GM19043 (cell line): ENCODE measurements at regions not wholly inside any gene's neighbourhood (a gene's known extent, or its start where the extent isn't known, plus 50 kb on each side); places are given as distances from the start of the nearest gene placed in this dataset.

Experiments used
- ATAC-seq: cut with Tn5 transposase; IDR thresholded peaks from one replicate; pipeline ENCODE4 v1.9.1; 2021; ENCODE audit warnings: low read depth; ENCODE audit not compliant: unreplicated experiment

DNA sequence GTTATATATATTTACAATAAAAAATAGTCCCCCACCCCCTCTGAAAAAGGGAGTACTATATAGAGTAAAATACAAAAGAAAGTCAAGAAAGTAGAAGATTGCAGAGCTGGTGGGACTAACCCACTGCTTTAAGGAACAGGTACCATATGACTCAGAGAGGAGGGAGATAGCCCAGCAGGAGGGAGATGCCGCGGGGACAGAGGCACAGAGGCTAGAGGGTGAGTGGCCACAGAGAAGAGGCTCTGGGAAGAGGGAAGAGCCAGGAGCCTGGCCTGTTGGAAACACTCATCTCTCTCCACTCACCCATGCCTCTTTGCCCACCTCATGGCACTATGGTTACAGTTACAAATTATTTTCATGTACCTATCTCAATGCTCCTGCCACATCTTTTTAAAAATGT lies 53.6 kb upstream of the LYVE1 start:
- ATAC-seq = no peak

DNA sequence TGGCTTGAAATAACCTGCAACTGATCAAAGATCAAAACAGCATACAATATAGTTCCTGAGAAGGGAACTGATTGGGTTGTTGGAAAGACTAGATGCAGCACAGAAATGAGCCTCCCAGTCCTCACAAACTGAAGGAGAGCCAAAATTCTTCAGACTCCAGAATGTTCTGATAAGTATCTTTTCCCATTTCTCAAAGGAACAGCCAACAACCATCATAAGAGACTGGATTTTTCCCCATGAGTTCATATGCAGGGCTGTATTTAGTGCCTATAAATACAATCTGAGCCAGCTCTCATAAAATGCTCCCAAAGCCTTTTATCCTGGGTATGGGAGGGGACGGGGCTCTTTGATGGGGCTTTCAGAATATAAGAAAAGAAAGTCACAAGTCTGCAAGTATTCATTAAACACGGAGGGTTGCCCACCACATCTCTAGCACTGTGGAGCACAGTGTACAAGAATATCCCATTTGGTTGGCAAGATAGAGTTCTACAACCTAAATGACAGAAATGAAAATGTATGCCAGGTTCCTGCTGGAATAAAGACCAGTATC lies 50.7 kb upstream of the LYVE1 start:
- no peak for ATAC-seq

DNA sequence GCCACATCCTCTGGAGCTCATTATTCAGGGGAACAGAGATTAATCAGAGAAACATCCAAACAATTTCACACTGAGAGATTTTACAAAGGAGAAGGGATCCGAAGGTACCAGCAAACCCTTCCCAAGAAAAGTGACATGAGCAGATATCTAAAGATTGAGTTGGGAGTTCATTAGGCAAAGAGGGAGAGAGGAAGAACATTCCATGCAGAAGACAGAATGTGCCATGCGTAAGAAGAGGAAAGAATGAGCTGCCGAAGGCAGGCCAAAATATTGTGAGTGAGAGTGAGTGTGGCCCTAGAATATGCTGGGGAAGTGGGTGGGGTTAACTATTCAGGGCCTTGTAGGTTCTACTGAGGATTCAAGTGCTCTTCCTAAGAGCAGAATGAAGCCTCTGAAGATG lies 50.0 kb upstream of the LYVE1 start:
- ATAC-seq = no peak
